ENCODE measurements at regions not wholly inside any gene's neighbourhood (a gene's known extent, or its start where the extent isn't known, plus 50 kb on each side); places are given as distances from the start of the nearest gene placed in this dataset.

- Histone ChIP-seq H3K36me3 (no peaks in the 10 kb centered on the region), H3K4me1 (no peaks in the 10 kb centered on the region), H3K9me3 (peaks cover 0 to 2% (median 0%) of the 10 kb centered on the region in 3 donors), H3K27me3 (no peaks in the 10 kb centered on the region), H3K27ac (no peak overlapping the region), H3K4me3 (no peak overlapping the region)
- WGBS, 2 donors = 66 to 67% methylated on average over 3 of the region's 3 CpGs
- DNase-seq = no peak
- intact Hi-C loops (cut with DNase I) = no loop called here
- no peak for TF ChIP-seq POLR2A (IDR thresholded peaks at IDR 0.05)
- TF ChIP-seq, protein P1, sequence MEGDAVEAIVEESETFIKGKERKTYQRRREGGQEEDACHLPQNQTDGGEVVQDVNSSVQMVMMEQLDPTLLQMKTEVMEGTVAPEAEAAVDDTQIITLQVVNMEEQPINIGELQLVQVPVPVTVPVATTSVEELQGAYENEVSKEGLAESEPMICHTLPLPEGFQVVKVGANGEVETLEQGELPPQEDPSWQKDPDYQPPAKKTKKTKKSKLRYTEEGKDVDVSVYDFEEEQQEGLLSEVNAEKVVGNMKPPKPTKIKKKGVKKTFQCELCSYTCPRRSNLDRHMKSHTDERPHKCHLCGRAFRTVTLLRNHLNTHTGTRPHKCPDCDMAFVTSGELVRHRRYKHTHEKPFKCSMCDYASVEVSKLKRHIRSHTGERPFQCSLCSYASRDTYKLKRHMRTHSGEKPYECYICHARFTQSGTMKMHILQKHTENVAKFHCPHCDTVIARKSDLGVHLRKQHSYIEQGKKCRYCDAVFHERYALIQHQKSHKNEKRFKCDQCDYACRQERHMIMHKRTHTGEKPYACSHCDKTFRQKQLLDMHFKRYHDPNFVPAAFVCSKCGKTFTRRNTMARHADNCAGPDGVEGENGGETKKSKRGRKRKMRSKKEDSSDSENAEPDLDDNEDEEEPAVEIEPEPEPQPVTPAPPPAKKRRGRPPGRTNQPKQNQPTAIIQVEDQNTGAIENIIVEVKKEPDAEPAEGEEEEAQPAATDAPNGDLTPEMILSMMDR (IDR thresholded peaks at IDR 0.05) = no peak
Observed at GRCh38 chr2:123127236-123127635, 897.9 kb upstream of the CNTNAP5 start.

DNA sequence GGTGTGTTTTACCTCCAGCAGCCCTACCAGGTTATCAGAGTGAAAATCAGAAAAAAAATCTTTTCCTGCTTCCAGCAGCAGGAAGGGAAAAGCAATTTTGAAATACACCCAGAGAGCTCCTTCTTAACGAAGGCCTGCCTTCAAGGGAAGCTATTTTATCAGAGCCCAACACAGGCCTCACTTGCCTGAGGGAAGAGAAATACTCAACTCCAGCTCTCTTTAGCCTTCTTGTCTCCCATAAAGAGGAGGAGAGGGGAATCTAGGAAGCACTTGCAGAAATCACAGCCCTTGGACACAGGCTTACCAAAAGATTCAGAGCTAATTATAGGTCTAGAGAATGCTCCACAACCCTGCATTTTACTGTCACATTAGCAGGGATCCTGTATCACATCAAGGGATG, 896.1 kb upstream of the CNTNAP5 start:
- Histone ChIP-seq H3K36me3 (no peaks in the 10 kb centered on the region), H3K4me3 (no peak overlapping the region), H3K9me3 (peaks cover 0 to 15% (median 0%) of the 10 kb centered on the region in 3 donors), H3K4me1 (no peaks in the 10 kb centered on the region), H3K27me3 (no peaks in the 10 kb centered on the region), H3K27ac (no peak overlapping the region)
- no peak for DNase-seq
- intact Hi-C loops (cut with DNase I) = no loop called here
- no peak for TF ChIP-seq POLR2A (IDR thresholded peaks at IDR 0.05)
- TF ChIP-seq, protein P1 (IDR thresholded peaks at IDR 0.05) = no peak
- WGBS, 2 donors = 29 to 46% methylated on average over 1 of the region's 1 CpG

DNA sequence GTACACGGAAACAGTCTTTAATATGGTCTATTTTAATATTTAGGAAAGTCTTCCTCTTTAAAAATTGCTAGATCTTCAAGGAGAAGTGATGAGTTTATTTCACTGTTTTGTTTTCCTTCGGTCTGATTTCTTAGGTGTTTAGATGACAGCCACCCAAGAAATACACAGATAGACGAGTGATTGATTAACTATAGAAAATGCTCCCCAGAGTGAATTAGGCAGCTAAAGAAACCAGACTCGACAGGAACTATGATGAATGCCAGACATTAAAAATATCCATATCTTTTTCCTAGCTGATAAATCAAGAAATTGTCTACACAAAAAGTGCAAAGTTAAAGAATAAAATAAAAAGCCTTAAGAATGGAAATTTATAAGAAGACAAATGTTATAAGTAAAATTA, 888.7 kb upstream of the CNTNAP5 start:
- WGBS, 2 donors = 62 to 63% methylated on average over 4 of the region's 4 CpGs
- intact Hi-C loops (cut with DNase I) = no loop called here
- H3K27ac ChIP-seq = no peak overlapping the region
- TF ChIP-seq POLR2A (IDR thresholded peaks at IDR 0.05) = no peak
- TF ChIP-seq, protein P1 (IDR thresholded peaks at IDR 0.05) = no peak
- DNase-seq = no peak
- H3K27me3 ChIP-seq = no peaks in the 10 kb centered on the region
- no peak overlapping the region for H3K4me3 ChIP-seq
- H3K36me3 ChIP-seq = no peaks in the 10 kb centered on the region
- H3K9me3 ChIP-seq = peaks cover 0 to 15% (median 0%) of the 10 kb centered on the region in 3 donors
- H3K4me1 ChIP-seq = no peaks in the 10 kb centered on the region

- no peak for DNase-seq
- WGBS, 2 donors = 83 to 92% methylated on average over 1 of the region's 1 CpG
- TF ChIP-seq, protein P1 (IDR thresholded peaks at IDR 0.05) = no peak
- no peak for TF ChIP-seq POLR2A (IDR thresholded peaks at IDR 0.05)
- Histone ChIP-seq H3K4me3 (no peak overlapping the region), H3K36me3 (no peaks in the 10 kb centered on the region), H3K27ac (no peak overlapping the region), H3K27me3 (no peaks in the 10 kb centered on the region), H3K9me3 (peaks cover 0 to 8% (median 0%) of the 10 kb centered on the region in 3 donors), H3K4me1 (no peaks in the 10 kb centered on the region)
- intact Hi-C loops (cut with DNase I) = no loop called here
Observed at GRCh38 chr2:123144082-123144481, 881.0 kb upstream of the CNTNAP5 start.

DNA sequence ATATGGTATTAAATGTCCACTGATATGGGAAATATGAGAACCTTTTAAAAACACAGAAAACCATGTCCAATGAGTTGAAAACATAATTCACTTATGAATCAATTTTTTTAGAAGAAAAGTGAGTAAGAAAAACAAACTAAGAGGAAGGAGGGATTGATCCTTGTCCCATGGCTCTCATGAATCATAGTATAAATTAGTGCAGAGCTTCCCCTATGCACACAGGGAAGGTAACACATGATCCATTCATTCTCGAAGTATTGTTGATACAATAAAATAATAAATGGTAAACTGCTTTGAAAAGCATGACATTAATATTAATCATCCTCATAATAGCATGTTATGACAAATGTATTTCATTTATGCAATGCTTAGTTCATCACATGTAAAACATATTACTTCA, 872.0 kb upstream of the CNTNAP5 start:
- H3K9me3 ChIP-seq = no peaks in the 10 kb centered on the region
- TF ChIP-seq POLR2A (IDR thresholded peaks at IDR 0.05) = no peak
- TF ChIP-seq, protein P1 (IDR thresholded peaks at IDR 0.05) = no peak
- no peaks in the 10 kb centered on the region for H3K27me3 ChIP-seq
- H3K4me1 ChIP-seq = no peaks in the 10 kb centered on the region
- H3K36me3 ChIP-seq = no peaks in the 10 kb centered on the region
- H3K27ac ChIP-seq = no peak overlapping the region
- WGBS, 2 donors = 4 to 13% methylated on average over 1 of the region's 1 CpG
- intact Hi-C loops (cut with DNase I) = no loop called here
- no peak for DNase-seq
- H3K4me3 ChIP-seq = no peak overlapping the region

Measured in esophagus squamous epithelium (tissue), 5 donors.